Retinal pigment epithelial cell (primary cell): ENCODE measurements at regions not wholly inside any gene's neighbourhood (a gene's known extent, or its start where the extent isn't known, plus 50 kb on each side); places are given as distances from the start of the nearest gene placed in this dataset.

Experiments used
- DNase-seq: peaks from one replicate; pipeline ENCODE4 v3.0.0-alpha.2; 2010; ENCODE audit warnings: low read depth
- H3K4me3 ChIP-seq: 2 replicates; pipeline ENCODE4 v1.5.1; 2011; ENCODE audit warnings: mild to moderate bottlenecking, low read length, control low read depth, moderate library complexity
- TF ChIP-seq, protein P1 (sequence below): conservative IDR thresholded peaks from 2 replicates; pipeline ENCODE4 v1.5.1; 2011; ENCODE audit warnings: low read depth, low read length, control low read depth, inconsistent platforms

DNA sequence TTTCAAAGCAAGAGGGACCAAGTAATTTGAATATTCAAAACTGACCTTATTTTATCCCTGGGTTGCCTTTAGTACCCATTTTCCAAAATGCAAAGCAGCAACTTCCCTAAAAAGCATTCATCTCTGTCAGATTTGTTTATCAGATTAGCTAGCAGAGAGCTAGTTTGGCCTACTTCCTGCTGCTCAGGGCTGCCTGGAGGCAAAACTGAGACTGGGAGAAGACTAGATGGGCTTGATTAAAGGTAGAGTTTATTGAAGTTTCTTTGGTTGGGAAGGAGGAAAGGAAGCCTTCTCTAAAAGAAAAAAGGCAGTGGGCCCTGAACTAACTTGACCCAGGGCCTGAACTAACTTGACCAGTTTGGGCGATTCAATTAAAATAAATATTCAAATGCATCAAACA lies 426.1 kb upstream of the FAM98A start:
- H3K4me3 ChIP-seq, result no peak overlapping the region
- no peak for DNase-seq
- TF ChIP-seq, protein P1, sequence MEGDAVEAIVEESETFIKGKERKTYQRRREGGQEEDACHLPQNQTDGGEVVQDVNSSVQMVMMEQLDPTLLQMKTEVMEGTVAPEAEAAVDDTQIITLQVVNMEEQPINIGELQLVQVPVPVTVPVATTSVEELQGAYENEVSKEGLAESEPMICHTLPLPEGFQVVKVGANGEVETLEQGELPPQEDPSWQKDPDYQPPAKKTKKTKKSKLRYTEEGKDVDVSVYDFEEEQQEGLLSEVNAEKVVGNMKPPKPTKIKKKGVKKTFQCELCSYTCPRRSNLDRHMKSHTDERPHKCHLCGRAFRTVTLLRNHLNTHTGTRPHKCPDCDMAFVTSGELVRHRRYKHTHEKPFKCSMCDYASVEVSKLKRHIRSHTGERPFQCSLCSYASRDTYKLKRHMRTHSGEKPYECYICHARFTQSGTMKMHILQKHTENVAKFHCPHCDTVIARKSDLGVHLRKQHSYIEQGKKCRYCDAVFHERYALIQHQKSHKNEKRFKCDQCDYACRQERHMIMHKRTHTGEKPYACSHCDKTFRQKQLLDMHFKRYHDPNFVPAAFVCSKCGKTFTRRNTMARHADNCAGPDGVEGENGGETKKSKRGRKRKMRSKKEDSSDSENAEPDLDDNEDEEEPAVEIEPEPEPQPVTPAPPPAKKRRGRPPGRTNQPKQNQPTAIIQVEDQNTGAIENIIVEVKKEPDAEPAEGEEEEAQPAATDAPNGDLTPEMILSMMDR, result no peak

DNA sequence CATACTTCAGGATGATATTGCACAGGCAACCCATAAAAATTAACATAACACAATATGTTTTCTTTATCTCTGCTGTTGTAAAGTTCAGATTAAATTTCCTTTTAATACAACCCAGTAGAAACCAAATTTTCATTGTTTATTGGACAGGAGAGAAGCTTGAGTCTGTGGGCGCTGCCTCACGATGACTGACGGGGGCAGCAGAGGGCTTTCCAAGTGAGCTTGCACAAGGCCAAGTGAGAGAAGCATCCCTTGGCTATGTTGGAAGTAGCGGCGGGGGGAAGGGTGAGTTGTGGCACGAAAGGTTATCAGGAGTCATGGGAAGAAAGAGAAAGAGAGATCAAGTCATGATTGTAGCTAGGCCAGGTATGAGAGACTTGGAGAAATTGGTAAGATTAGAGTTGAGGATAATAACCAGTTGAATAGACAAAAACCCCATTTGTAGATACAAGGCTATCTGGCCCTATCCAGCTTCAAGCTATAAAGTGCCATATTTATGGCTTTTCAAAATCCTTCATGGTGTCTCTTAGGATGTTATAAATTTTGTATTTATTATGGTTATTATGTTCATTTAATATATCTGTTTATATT lies 413.7 kb upstream of the FAM98A start:
- H3K4me3 ChIP-seq, result no peak overlapping the region
- peak; percentile 24 for DNase-seq
- TF ChIP-seq, protein P1, result peak; percentile 92

DNA sequence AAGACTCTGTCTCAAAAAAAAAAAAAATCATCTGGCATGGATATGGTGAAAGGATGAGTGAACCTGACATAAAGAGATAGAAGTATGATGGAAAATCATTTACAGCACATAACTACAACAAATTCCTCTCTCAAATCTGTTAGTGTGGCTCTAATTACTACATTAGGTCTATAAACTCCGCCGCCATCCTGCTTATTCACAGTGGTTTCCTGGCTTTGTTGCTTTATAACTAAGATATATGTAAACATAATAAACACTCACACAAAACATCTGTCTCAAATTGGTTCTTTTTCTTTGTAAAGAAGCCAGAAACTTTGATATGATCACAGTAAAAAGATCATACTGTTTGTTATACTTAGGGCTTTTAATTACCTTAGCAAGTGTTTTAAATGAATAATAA lies 412.6 kb upstream of the FAM98A start:
- H3K4me3 ChIP-seq, result no peak overlapping the region
- TF ChIP-seq, protein P1, result no peak
- no peak for DNase-seq

DNA sequence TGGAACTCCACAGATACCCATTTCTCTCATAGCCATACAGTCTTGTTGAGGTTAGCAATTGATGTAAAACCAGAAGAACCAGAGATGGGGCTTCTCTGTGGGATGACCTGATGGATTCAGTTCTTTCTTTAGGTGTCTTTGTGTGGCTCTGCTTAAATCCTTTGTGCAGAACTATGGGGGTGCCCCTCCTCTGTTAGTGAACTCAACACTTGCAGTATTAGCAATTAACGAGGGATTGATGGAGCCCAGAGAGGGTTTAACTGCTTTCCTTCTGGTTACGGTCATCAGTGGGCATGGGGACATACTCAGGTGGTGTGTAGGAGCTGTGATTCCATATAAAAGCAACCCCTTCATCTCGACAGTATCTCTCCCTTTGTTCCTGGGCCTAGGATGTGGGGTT lies 406.8 kb upstream of the FAM98A start:
- TF ChIP-seq, protein P1, result no peak
- no peak overlapping the region for H3K4me3 ChIP-seq
- DNase-seq, result no peak

DNA sequence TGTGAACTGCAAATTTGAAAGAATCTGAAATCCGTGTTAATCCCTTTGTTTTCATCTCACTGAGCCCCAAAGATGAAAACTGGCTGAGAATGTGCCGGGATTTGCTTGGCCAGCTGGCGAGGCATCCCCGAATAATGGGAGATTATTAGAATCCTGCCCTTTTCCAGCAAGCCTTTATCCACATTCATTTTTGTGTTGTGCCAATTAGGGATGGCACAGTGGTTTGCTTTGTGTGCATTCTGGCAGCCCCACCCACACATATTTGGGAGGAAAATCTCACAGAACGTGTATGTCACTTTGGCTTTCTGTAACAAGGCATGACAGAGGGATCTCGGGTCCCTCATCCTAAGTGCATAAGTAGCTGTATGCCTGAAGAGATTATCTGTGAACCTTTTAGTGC lies 405.8 kb upstream of the FAM98A start:
- TF ChIP-seq, protein P1, result no peak
- DNase-seq, result no peak
- H3K4me3 ChIP-seq, result no peak overlapping the region

DNA sequence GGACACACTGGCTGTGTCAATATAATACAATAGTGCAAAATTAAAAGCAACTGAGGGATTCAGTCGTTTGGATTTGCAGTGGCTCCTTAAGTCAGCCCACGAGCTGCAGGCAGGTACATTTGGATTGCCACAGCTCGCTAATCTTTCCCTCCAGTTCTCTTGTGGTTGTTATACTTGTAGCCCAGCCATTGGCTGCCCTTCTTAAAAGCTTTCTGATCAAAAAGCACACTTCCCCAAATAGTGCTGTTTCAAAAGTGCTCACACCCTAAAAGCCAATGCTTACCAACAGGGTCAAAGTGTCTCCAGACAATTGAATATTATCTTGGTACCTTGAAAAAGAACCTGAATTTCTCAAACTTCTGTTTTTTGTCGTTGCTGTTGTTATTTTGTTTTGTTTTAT lies 404.7 kb upstream of the FAM98A start:
- TF ChIP-seq, protein P1, result no peak
- no peak for DNase-seq
- no peak overlapping the region for H3K4me3 ChIP-seq

DNA sequence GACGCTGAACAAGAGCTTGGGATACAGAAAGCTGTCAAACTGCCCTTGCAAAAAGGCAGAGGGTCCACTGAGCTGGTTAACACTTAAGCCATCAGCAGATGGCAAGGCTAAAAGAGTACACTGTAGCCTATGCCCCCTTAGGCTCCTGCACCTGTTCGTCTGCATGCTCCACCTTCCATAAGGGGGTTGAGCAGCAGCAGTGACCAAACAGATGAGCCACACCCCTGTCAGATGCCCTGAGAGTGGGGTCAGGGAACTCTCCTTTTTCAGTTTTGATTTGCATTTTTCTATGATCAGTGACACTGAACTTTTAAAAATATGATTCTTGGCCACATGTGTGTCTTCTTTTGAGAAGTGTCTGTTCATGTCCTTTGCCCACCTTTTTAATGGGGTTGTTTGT lies 402.5 kb upstream of the FAM98A start:
- no peak overlapping the region for H3K4me3 ChIP-seq
- DNase-seq, result no peak
- TF ChIP-seq, protein P1, result no peak
